ENCODE measurements at regions not wholly inside any gene's neighbourhood (a gene's known extent, or its start where the extent isn't known, plus 50 kb on each side); places are given as distances from the start of the nearest gene placed in this dataset.
"Not testable (repeated sequence)": the region's sequence is repeated elsewhere in the genome, so short reads cannot be mapped to it uniquely, and the experiment has no call there.

DNA sequence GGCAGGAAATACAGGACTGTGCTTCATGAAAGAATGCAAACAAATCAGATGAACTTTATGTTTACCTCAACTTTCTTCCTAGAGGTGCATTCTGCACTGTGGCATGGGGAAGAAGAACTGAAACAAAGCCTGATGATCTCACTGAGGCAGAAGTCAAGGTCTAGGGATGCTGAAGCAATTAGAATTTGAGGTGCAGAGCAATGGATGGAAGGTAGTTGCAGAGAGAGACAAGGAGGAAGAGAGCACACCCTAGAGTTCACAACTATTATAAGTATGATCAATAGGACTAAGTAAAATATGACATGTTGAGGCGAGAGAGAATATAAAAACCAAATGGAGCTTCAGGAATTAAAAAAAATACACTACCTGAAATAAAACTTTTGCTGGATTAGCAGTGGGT, 420.1 kb downstream of the EDEM1 start:
- DNase-seq (ENCODE audit: low read depth in 1 of 2, low spot score in 1 of 2), result no peak

- DNase-seq (ENCODE audit: low read depth in 1 of 2, low spot score in 1 of 2), result not testable (repeated sequence)
Observed at GRCh38 chr3:5608971-5609370, 421.5 kb downstream of the EDEM1 start.

GRCh38 chr3:5613599-5613998, 426.1 kb downstream of the EDEM1 start:
- DNase-seq (ENCODE audit: low read depth in 1 of 2, low spot score in 1 of 2), result no peak

- DNase-seq (ENCODE audit: low read depth in 1 of 2, low spot score in 1 of 2), result no peak
Observed at GRCh38 chr3:5616873-5617272, 429.4 kb downstream of the EDEM1 start.

- DNase-seq (ENCODE audit: low read depth in 1 of 2, low spot score in 1 of 2), result no peak
Observed at GRCh38 chr3:5618170-5618569, 430.7 kb downstream of the EDEM1 start.

- DNase-seq (ENCODE audit: low read depth in 1 of 2, low spot score in 1 of 2), result no peak
Observed at GRCh38 chr3:5630406-5630805, 442.9 kb downstream of the EDEM1 start.

DNA sequence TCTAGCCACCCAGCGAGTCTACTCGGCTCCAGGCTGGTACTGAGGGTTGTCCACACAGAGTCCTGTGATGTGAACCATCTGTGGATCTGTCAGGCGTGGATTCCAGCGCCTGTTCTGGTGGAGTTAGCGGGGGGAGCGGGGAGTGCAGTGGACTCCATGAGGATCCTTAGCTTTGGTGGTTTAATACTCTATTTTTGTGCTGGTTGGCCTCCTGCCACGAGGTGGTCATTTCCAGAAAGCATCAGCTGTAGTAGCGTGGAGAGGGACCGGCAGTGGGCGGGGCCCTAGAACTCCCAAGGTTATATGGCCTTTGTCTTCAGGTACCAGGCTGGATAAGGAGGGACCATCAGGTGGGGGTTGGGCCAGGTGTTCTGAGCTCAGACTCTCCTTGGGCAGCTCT, 446.5 kb downstream of the EDEM1 start:
- DNase-seq (ENCODE audit: low read depth in 1 of 2, low spot score in 1 of 2), result no peak

GRCh38 chr3:5634411-5634810, 446.9 kb downstream of the EDEM1 start:
- no peak for DNase-seq (ENCODE audit: low read depth in 1 of 2, low spot score in 1 of 2)

GRCh38 chr3:5635746-5636145, 448.2 kb downstream of the EDEM1 start:
- DNase-seq (ENCODE audit: low read depth in 1 of 2, low spot score in 1 of 2), result no peak

DNA sequence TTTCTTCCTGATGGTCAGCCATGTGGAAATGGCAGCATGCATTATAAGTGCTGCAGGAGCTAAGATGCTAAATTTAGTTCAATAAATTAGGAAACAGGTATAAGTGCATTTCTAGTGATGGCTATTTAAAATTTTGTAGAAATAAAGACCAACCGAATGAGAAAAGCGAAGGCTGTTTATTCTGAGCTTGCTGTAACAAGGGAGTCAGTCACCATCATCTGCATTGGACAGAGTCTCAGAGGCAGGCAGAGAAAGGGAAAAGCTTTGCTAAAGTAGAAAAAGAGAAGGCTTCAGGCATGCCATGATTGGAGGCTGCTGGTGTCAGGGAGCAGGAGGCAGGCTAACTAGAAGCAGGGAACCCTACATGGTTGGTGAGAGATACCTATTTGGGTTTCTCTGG, 451.0 kb downstream of the EDEM1 start:
- DNase-seq (ENCODE audit: low read depth in 1 of 2, low spot score in 1 of 2), result no peak

DNA sequence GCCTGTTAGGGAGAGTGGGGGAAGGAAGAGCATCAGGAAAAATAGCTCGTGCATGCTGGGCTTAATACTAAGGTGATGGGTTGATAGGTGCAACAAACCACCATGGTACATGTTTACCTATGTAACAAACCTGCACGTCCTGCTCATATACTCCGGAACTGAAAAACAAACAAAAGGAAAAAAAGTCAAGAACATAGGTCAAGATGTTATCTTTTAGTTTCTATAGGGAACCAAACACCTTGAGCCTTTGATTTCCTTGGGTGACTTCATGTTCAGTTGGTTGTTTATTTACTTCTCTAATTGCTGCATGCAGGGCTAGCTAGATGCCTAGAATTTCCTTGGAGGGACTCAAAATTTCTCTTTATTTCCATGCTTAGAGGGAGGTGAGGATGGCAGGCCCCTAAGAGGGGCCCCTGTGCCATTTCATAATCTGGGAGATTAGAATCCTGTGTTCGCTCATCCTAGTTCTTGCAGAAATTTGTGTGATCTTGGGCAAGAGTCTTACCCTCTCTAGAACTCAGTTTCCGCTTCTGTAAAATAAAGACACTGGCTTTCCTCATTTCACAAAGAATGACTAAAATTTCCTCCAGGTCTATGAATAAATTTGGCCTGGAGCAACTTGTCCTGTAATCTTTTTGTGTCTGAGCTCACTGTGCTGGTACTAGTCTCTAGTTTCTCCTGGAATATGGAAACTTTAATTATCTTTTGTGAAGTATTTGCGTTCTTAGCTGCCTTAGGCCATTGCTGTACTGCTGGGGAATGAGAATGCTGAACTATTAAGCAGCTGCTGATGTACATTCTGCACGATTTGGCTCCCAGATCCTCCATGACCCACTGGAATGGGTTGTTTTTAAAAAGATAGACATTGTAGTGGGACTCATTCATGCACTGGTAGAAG, 457.5 kb downstream of the EDEM1 start:
- no peak for DNase-seq (ENCODE audit: low read depth in 1 of 2, low spot score in 1 of 2)

GRCh38 chr3:5645692-5646410, 458.3 kb downstream of the EDEM1 start:
- DNase-seq (ENCODE audit: low read depth in 1 of 2, low spot score in 1 of 2), result no peak

DNA sequence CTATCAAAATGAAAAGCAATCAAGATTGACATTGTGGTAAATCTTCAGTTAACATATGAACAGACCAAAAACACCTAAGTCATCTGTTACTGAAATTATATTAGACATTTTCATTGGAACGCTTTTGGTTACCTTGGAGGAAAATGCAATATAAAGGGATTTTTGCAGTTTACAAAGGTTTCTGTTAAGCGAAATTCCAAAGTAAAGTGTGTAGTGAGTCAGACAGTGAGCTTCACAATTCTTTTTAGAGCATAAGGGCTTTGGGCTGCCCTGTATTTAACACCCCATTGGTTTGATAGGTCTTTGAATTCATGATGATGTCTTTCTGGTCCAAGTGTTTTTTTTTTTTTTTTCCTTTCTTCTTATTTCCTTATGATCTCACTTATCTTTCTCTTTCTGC, 462.8 kb downstream of the EDEM1 start:
- DNase-seq (ENCODE audit: low read depth in 1 of 2, low spot score in 1 of 2), result no peak

DNA sequence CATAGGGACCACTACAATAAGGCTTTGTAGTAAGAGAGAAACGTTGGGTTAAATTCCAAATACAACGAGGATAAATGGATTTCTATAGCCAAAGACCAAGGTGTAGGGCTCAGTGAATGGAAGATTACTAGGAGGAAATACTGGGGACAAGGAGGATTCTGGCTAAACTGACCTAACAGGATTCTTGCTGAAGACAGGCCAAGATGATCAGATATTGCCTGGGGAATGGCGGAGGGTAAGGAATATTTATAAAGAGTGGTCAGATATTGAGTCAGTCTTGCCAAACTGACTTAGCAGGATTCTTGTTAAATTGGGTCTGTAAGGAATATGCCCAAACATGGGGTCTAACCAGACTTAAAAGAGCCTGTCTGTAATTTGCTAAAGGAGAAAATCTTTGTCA, 463.8 kb downstream of the EDEM1 start:
- no peak for DNase-seq (ENCODE audit: low read depth in 1 of 2, low spot score in 1 of 2)

GRCh38 chr3:5653426-5654143, 466.1 kb downstream of the EDEM1 start:
- DNase-seq (ENCODE audit: low read depth in 1 of 2, low spot score in 1 of 2), result no peak

DNA sequence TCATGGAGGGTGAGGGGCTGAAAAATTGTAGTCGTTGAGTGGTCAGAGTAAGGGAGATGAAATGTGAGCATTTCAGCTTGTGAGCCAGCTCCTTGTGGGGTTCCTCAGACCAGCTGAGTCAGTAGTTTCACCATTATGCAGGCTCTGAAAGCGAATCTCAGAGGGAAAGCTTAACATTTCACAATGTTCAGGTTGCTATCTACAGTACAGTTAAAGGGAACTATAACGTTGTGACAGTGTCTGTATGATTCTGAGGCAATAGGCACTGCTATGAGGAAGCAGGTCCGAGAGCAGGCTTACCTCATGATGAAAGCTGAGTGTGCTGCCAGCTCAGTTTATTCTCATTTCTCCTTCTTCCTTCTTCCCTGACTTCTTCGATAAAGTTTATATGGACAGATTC, 469.6 kb downstream of the EDEM1 start:
- no peak for DNase-seq (ENCODE audit: low read depth in 1 of 2, low spot score in 1 of 2)

DNA sequence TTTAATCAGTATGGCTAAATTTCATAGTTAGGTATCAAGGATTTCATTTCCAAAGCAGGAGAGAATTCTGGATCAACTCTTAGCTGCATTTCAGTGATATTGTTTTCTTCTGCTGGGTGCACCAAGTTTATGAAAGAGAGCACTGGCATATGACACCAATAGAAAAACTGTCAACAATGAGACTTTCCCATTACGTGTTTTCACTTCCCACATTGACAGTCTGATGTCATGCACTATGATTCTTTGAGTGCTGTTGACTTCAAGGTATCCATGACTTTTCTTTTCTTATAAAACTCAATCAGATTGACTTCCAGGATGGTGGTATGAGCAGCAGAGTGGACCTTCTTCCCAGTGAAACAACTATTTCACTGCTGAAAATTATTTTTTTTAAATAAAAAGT, 476.1 kb downstream of the EDEM1 start:
- no peak for DNase-seq (ENCODE audit: low read depth in 1 of 2, low spot score in 1 of 2)

DNA sequence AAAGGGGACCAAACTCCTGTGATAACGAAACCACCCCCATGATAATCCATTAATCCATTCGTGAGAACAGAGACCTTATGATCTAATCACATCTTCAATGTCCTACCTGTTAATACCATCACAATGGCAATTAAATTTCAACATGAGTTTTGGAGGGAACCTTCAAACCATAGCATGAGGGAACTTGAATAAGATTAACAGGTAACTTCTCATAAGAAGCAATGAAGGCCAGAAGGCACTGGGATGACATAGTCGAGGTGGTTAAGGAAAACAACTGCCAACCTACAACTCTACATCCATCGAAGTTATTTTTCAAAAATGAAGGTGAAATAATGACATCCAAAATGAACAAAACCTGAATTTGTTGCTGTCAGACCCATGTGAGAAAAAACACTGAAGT, 478.9 kb downstream of the EDEM1 start:
- no peak for DNase-seq (ENCODE audit: low read depth in 1 of 2, low spot score in 1 of 2)

- DNase-seq (ENCODE audit: low read depth in 1 of 2, low spot score in 1 of 2), result no peak
Observed at GRCh38 chr3:5673521-5673920, 486.0 kb downstream of the EDEM1 start.

- DNase-seq (ENCODE audit: low read depth in 1 of 2, low spot score in 1 of 2), result no peak
Observed at GRCh38 chr3:5675319-5675718, 487.8 kb downstream of the EDEM1 start.

- no peak for DNase-seq (ENCODE audit: low read depth in 1 of 2, low spot score in 1 of 2)
Observed at GRCh38 chr3:5677555-5677954, 490.0 kb downstream of the EDEM1 start.

- no peak for DNase-seq (ENCODE audit: low read depth in 1 of 2, low spot score in 1 of 2)
Observed at GRCh38 chr3:5678248-5678647, 490.7 kb downstream of the EDEM1 start.
